SIG-M5 treated with dmso at 0.1 percent for 504 hours (cell line): ENCODE measurements at regions not wholly inside any gene's neighbourhood (a gene's known extent, or its start where the extent isn't known, plus 50 kb on each side); places are given as distances from the start of the nearest gene placed in this dataset.

Source experiments
- DNase-seq: peaks from one replicate; lab custom pipeline; 2025; ENCODE audit not compliant: unreplicated experiment; lab: John Stamatoyannopoulos, UW

GRCh38 chr3:110070161-110070916, 733.0 kb upstream of the DPPA4 start:
- DNase-seq: no peak

GRCh38 chr3:110074095-110074494, 736.7 kb upstream of the DPPA4 start:
- DNase-seq: no peak

GRCh38 chr3:110077093-110077492, 739.7 kb upstream of the DPPA4 start:
- no peak for DNase-seq

GRCh38 chr3:110093411-110093810, 756.1 kb upstream of the DPPA4 start:
- DNase-seq: no peak

- no peak for DNase-seq
Measured at GRCh38 chr3:110093812-110094401, 756.6 kb upstream of the DPPA4 start.

- DNase-seq: no peak
Measured at GRCh38 chr3:110099711-110100110, 762.4 kb upstream of the DPPA4 start.

DNA sequence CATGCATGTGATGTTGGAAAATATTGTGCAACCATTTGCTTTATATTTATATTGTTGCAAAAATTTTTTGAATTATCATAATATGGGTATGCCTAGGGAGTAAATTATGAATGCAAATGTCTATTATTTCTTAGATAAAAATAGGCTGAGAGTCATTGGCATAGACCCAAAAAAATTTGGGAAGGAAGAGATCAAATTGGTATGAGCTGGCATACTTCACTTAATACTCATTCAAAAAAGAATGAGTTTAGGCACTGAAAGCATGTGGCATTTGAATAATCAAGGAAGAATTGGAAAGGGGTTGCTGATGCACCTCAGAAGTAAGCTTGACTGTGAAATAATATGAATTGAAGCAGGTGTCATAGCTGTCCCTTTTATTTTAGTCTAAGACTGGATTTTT, 764.0 kb upstream of the DPPA4 start:
- no peak for DNase-seq

DNA sequence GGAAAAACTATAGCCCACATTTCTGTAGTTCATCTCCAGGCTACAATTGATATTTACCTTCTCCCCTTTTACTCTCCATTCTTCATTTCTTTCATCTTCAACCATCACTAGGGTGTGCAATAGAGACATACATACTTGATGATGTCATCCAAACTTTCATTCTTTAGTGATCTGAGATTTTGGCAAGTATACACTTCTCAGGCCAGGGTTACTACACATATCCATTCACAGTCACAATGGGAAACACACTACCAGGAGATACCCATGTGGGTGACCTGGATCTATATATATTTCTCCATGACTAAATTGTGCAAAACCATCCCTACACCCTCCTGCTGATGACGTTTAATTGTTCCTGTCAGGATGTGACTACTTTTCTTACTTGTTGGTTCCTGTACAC, 769.5 kb upstream of the DPPA4 start:
- no peak for DNase-seq

DNA sequence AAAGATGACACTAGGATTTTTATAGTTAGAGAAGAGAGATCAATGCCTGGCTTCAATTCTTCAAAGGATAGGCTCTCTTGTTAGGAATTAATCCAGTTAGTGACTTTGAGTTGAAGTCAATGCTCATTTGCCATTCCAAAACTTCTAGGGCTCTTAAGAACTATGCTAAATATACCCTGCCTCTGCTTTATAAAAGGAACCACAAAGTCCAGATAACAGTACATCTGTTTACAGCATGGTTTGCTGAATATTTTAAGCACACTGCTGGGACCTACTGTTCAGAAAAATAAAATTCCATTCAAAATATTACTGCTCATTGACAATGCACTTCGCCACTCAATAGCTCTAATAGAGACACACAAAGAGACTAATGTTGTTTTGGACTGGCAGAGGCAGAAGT, 786.6 kb upstream of the DPPA4 start:
- no peak for DNase-seq

- no peak for DNase-seq
Measured at GRCh38 chr3:110126065-110126464, 788.7 kb upstream of the DPPA4 start.

GRCh38 chr3:110133971-110134370, 796.6 kb upstream of the DPPA4 start:
- DNase-seq: no peak

DNA sequence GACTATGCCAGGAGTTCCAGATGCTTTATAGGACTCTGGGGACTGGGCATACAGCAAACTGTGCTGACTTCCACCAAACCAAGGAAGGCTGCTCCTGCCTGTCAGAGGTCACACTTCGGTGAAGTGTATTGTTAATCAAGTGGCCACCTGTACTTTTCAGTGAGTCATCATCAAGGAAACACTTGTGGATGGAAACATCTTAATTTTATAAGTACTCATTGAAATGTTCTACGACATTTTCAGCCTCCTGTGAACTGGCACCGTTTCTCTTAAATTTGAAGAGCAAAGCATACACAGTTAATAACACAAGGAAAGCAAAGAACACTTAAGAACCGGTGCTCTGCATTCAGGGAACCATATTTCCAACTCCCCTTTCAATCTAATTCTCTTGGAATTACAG, 801.7 kb upstream of the DPPA4 start:
- no peak for DNase-seq

DNA sequence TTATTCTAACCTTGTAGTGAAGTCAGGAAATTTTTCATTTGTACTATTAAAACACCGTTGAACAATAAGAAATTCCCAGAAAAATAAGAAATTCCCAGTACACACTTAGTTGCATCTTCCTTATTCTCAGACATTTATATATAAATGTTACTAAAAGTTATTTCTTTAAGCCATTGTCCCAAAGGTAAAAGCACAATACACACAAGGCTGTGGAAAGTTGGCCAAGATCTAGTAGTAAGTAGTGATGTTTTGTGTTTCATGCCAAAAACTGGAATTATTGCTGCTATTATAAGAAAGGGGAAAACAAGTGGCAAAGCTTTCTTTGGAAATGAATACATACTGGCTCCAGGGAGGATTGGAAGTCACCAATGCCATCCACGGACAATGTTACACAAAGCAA, 802.5 kb upstream of the DPPA4 start:
- DNase-seq: no peak

DNA sequence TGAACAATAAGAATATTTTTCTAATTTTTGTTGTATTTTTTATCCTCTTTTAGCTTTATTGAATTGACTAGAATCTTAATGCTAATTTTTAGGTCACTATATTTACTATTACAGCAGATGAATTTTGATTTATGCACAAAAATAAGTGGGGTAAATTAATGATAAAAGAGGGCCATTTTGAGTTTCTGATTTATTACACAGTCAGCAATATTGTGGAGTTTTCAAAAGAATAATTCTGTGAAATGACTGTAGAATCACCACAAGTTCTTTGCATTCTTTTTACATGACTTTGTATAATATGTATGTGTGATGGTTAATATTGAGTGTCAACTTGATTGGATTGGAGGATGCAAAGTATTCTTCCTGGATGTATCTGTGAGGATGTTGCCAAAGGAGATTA, 812.4 kb upstream of the DPPA4 start:
- DNase-seq: no peak

DNA sequence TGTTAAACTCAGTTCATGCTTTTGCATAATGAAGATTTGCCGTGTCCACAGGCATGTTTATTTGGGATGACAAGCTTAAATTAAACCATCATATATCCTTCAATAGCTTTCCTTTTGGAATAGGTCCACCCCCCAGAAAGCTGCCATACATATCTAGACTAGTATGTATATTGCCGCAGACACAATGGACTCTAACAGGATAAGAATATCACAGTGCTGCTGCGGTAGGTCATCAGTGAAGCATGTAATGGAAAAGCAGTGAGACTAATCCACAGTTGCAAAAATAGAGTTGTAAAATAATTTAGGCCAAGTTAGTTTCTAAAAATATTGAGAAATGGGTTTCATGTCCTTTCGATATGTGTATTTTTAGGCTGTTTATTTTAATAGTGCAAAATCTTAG, 819.9 kb upstream of the DPPA4 start:
- no peak for DNase-seq

GRCh38 chr3:110164632-110165369, 827.5 kb upstream of the DPPA4 start:
- no peak for DNase-seq

DNA sequence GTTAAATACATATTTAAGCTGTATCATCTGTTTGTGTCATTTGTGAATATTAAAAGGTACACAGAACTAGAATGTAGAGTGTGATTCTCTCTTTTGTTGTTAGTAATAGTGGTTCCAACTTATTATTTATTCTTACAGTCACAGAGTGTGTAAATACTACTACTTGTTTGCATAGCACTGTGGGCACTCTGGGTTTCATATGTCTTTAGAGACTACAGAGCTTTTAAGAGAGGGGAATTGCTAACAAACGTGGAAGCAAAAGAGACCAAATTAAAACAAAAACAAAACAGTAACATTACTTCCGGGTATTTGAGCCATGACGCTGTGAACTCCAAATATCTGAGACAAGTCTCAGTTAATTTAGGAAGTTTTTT, 828.0 kb upstream of the DPPA4 start:
- DNase-seq: no peak

GRCh38 chr3:110165753-110166152, 828.4 kb upstream of the DPPA4 start:
- DNase-seq: no peak

GRCh38 chr3:110166791-110167190, 829.4 kb upstream of the DPPA4 start:
- DNase-seq: no peak

- DNase-seq: no peak
Measured at GRCh38 chr3:110174908-110175307, 837.6 kb upstream of the DPPA4 start.

DNA sequence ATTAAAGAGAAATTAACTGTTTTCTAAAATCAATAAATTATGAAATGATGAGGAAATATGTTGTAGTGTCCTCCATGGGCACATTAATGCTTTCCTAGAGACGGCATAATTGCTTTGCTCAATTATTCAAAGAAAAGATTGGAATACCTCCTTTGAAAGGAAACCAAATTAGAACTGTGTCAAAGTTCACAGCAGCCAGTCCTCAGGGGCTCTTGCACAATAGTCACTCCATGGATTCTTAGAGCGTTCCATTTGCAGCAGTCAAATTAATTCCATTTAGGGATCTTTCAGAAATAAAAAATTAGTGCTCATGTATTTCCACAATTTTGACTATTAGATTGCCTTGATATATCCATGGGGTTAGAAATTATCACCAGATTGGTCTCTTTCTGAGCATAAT, 841.6 kb upstream of the DPPA4 start:
- DNase-seq: no peak

- no peak for DNase-seq
Measured at GRCh38 chr3:110180733-110181132, 843.4 kb upstream of the DPPA4 start.
